Esophagus squamous epithelium (tissue), 5 donors: ENCODE measurements at regions not wholly inside any gene's neighbourhood (a gene's known extent, or its start where the extent isn't known, plus 50 kb on each side); places are given as distances from the start of the nearest gene placed in this dataset.

Source experiments
- DNase-seq: peaks from one replicate; lab custom pipeline; 2025; lab: John Stamatoyannopoulos, UW
- H3K27ac ChIP-seq, 4 donors: fragments of 200-600 bp; sonication (generic); one replicate each; pipeline ENCODE4 v1.5.1; 2016 to 2019; ENCODE audit warnings: mild to moderate bottlenecking in 1 of 4
- H3K27me3 ChIP-seq, 4 donors: fragments of 200-600 bp; sonication (generic); 1 replicate in 3 of 4; 2 replicates in 1 of 4; pipeline versions ENCODE4 v1.5.1 to v1.6.0; 2017 to 2021; ENCODE audit warnings: antibody characterized with exemption in 1 of 4
- H3K36me3 ChIP-seq, 3 donors: fragments of 200-600 bp; sonication (generic); one replicate each; pipeline ENCODE4 v1.5.1; 2016 to 2019
- H3K4me1 ChIP-seq, 3 donors: fragments of 200-600 bp; sonication (generic); one replicate each; pipeline ENCODE4 v1.5.1; 2017 to 2019
- H3K4me3 ChIP-seq, 4 donors: fragments of 200-600 bp; sonication (generic); 1 replicate in 3 of 4; 2 replicates in 1 of 4; pipeline ENCODE4 v1.5.1; 2016 to 2019; ENCODE audit warnings: mild to moderate bottlenecking in 2 of 4, moderate library complexity in 1 of 4
- H3K9me3 ChIP-seq, 3 donors: fragments of 200-600 bp; sonication (generic); one replicate each; pipeline ENCODE4 v1.5.1; 2016 to 2019
- POLR2A ChIP-seq, 4 donors: fragments of 450-650 bp; IDR thresholded peaks; one replicate each; pipeline ENCODE4 v1.6.1; 2017; ENCODE audit warnings: antibody characterized with exemption in 4 of 4, mild to moderate bottlenecking in 4 of 4, moderate library complexity in 3 of 4
- WGBS, 2 donors: methylation state at CpG; one replicate each; pipeline ENCODE4 v1.1.5; 2018; 5-methylcytosine and 5-hydroxymethylcytosine counted together
- intact Hi-C: fragments of 100-400 bp; cut with DNase I; formaldehyde crosslinking; loops from one replicate; pipeline ENCODE4 v1.15.0; 2022
- TF ChIP-seq, protein P1 (sequence below), 6 experiments: fragments of 450-650 bp in 4 of 6; fragments of 200-600 bp in 2 of 6; sonication (generic) in 2 of 6; IDR thresholded peaks; one replicate each; pipeline ENCODE4 v1.5.1; 2016 to 2019; ENCODE audit warnings: antibody characterized with exemption in 6 of 6, mild to moderate bottlenecking in 4 of 6, moderate library complexity in 4 of 6
- donor health status: DM: yes; HTN: yes; CAD: no.

DNA sequence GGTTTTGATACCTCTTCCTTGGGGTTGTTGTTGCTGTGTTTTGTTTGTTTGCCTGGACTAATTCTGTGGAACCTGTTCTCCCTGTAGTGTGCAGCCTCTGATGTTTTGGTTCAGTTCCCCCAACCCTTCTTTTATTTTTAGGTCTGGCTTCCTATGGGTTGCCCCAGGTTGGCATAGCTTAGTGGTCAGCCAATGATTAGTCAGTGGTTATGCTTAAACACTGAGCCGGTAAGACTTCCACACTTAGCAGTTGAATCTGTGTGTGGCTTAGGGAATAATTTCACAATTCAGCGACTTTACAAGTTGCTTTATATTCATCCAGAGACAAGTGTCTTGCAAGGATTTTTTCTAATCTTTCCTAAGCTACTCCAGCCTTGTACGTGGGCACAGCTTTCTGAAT, 78.6 kb upstream of the CLPB start:
- H3K9me3 ChIP-seq, result peaks cover 0 to 30% (median 10%) of the 10 kb centered on the region in 3 donors
- no peaks in the 10 kb centered on the region for H3K4me1 ChIP-seq
- H3K4me3 ChIP-seq, result no peak overlapping the region
- DNase-seq, result no peak
- H3K27me3 ChIP-seq, result no peaks in the 10 kb centered on the region
- TF ChIP-seq, protein P1, sequence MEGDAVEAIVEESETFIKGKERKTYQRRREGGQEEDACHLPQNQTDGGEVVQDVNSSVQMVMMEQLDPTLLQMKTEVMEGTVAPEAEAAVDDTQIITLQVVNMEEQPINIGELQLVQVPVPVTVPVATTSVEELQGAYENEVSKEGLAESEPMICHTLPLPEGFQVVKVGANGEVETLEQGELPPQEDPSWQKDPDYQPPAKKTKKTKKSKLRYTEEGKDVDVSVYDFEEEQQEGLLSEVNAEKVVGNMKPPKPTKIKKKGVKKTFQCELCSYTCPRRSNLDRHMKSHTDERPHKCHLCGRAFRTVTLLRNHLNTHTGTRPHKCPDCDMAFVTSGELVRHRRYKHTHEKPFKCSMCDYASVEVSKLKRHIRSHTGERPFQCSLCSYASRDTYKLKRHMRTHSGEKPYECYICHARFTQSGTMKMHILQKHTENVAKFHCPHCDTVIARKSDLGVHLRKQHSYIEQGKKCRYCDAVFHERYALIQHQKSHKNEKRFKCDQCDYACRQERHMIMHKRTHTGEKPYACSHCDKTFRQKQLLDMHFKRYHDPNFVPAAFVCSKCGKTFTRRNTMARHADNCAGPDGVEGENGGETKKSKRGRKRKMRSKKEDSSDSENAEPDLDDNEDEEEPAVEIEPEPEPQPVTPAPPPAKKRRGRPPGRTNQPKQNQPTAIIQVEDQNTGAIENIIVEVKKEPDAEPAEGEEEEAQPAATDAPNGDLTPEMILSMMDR (IDR thresholded peaks at IDR 0.05), result no peak
- TF ChIP-seq POLR2A (IDR thresholded peaks at IDR 0.05), result no peak
- H3K27ac ChIP-seq, result no peak overlapping the region
- intact Hi-C loops, result no loop called here
- no peaks in the 10 kb centered on the region for H3K36me3 ChIP-seq
- 73 to 78% methylated on average over 3 of the region's 3 CpGs for WGBS, 2 donors

DNA sequence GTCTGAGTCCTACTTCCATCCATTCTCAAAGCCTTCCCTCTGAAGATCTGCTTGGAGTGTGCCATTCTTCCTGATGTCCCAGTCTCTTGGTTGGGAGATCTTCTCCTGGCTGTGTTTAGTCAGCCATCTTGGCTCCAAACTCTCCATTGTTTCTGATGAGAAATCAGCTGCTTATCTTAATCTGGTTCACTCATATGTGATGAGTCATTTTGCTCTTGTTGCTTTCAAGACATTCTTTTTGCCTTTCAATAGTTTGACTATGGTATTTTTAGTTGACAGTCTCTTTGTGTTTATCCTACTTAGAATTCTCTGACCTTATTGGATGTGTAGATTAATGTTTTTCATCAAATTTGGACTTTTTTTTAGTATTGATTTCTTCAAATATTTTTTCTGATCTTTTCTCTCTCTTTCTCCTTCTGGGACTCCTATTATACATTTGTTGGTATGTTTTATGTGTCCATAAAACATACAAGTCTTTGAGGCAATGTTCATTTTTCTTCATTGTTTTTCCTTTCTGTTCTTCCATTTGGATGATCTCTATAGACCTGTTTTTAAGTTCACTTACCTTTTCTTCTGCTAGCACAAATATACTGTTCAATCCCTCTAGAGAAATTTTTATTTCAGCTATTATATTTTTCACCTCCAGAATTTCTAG, 77.2 kb upstream of the CLPB start:
- TF ChIP-seq, protein P1 (IDR thresholded peaks at IDR 0.05), result no peak
- Histone ChIP-seq H3K9me3 (peaks cover 0 to 30% (median 10%) of the 10 kb centered on the region in 3 donors), H3K36me3 (no peaks in the 10 kb centered on the region), H3K27me3 (peaks cover 0 to 6% (median 0%) of the 10 kb centered on the region in 4 donors), H3K4me3 (no peak overlapping the region), H3K4me1 (no peaks in the 10 kb centered on the region), H3K27ac (no peak overlapping the region)
- no peak for DNase-seq
- intact Hi-C loops, result no loop called here

DNA sequence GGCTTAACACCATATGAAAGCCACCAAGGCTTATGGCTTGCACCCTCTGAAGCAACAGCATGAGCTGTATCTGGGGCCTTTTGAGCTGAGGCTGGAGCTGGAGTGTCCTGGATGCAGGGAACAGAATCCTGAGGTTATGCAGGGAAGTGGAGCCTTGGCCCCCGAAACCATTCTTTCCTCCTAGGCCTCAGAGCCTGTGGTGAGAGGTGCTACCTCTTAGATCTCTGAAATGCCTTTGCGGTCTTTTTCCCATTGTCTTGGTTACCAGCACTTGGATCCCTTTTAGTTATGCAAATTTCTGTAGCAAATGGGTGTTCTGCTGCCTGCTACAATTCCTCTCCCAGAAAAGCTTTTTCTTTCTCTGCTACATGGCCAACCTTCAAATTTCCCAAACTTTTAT, 72.7 kb upstream of the CLPB start:
- Histone ChIP-seq H3K4me1 (no peaks in the 10 kb centered on the region), H3K27ac (no peak overlapping the region), H3K36me3 (no peaks in the 10 kb centered on the region), H3K9me3 (peaks cover 0 to 28% (median 10%) of the 10 kb centered on the region in 3 donors), H3K4me3 (no peak overlapping the region), H3K27me3 (peaks cover 0 to 6% (median 0%) of the 10 kb centered on the region in 4 donors)
- intact Hi-C loops, result no loop called here
- no peak for DNase-seq
- 86 to 89% methylated on average over 2 of the region's 2 CpGs for WGBS, 2 donors
- TF ChIP-seq, protein P1 (IDR thresholded peaks at IDR 0.05), result no peak
- no peak for TF ChIP-seq POLR2A (IDR thresholded peaks at IDR 0.05)

DNA sequence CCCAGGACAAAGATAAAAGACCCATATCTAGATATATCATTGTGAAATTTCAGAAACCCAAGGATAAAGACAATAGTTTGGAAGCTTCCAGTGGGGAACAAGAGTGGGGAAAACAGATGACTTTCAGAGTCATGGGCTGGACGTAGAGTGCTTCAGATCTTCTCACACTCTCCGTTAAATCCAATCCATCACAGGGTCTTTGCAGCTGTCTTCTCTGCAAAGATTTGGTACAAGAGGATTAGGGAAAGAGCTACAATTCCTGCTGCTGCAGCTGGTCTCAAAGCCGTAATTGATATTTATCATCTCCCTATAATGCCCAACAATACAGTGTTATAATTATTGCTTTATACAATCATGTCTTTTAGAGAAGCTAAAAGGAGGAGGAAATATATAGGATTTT, 63.4 kb upstream of the CLPB start:
- 22 to 43% methylated on average over 3 of the region's 3 CpGs for WGBS, 2 donors
- intact Hi-C loops, result no loop called here
- Histone ChIP-seq H3K4me3 (no peak overlapping the region), H3K4me1 (no peaks in the 10 kb centered on the region), H3K27me3 (no peaks in the 10 kb centered on the region), H3K36me3 (no peaks in the 10 kb centered on the region), H3K27ac (no peak overlapping the region), H3K9me3 (peaks cover 0 to 12% (median 5%) of the 10 kb centered on the region in 3 donors)
- no peak for TF ChIP-seq POLR2A (IDR thresholded peaks at IDR 0.05)
- TF ChIP-seq, protein P1 (IDR thresholded peaks at IDR 0.05), result no peak
- DNase-seq, result no peak

DNA sequence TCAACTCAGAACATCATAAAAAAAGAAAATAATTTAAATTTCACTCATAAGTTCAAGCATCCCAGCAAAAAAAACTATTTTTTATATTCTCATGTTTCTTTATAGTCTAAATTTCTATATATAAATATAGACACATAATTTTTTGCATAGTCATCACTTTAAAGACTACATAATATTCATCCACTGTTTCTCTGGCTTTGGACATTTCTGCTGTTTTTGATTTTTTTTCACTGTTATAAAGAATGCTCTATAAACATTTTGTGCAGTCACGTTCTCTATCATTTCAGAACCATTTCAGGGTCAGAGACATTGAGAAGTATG, 59.7 kb upstream of the CLPB start:
- no peaks in the 10 kb centered on the region for H3K36me3 ChIP-seq
- TF ChIP-seq, protein P1 (IDR thresholded peaks at IDR 0.05), result no peak
- no peak for TF ChIP-seq POLR2A (IDR thresholded peaks at IDR 0.05)
- H3K27ac ChIP-seq, result no peak overlapping the region
- H3K4me1 ChIP-seq, result no peaks in the 10 kb centered on the region
- no peaks in the 10 kb centered on the region for H3K9me3 ChIP-seq
- WGBS, 2 donors, result 44 to 57% methylated on average over 1 of the region's 1 CpG
- intact Hi-C loops, result no loop called here
- H3K27me3 ChIP-seq, result no peaks in the 10 kb centered on the region
- DNase-seq, result no peak
- H3K4me3 ChIP-seq, result no peak overlapping the region
